GM23338 (cell line): ENCODE measurements at regions not wholly inside any gene's neighbourhood (a gene's known extent, or its start where the extent isn't known, plus 50 kb on each side); places are given as distances from the start of the nearest gene placed in this dataset.

Experiments
- ATAC-seq: fragments of 200-7000 bp; cut with Tn5 transposase; 3 replicates; pipeline ENCODE4 v1.9.1; 2020
- DNase-seq: peaks from one replicate; pipeline ENCODE4 v3.0.0-alpha.2; 2015; ENCODE audit warnings: low spot score
- H2AFZ ChIP-seq: fragments of 200-600 bp; sonication (generic); 2 replicates; pipeline ENCODE4 v1.8.0; 2016; ENCODE audit warnings: antibody characterized with exemption, mild to moderate bottlenecking, moderate library complexity
- H3F3A ChIP-seq: fragments of 200-600 bp; sonication (generic); replicated peaks from 2 replicates; pipeline ENCODE4 v1.8.0; 2017; ENCODE audit warnings: antibody characterized with exemption, mixed run types, low read depth
- H3K27ac ChIP-seq: fragments of 200-600 bp; sonication (generic); 2 replicates; pipeline ENCODE4 v1.6.1; 2016; ENCODE audit warnings: low read depth
- H3K27me3 ChIP-seq: fragments of 200-600 bp; sonication (generic); 2 replicates; pipeline ENCODE4 v1.8.0; 2016; ENCODE audit warnings: mild to moderate bottlenecking, mixed run types, moderate library complexity; ENCODE audit not compliant: insufficient read depth
- H3K36me3 ChIP-seq: fragments of 200-600 bp; sonication (generic); 2 replicates; pipeline ENCODE4 v1.8.0; 2016; ENCODE audit warnings: mild to moderate bottlenecking; ENCODE audit not compliant: insufficient read depth
- H3K4me1 ChIP-seq: fragments of 200-600 bp; sonication (generic); 2 replicates; pipeline ENCODE4 v1.8.0; 2016; ENCODE audit warnings: mild to moderate bottlenecking, moderate library complexity; ENCODE audit not compliant: insufficient read depth
- H3K4me2 ChIP-seq: fragments of 200-600 bp; sonication (generic); 2 replicates; pipeline ENCODE4 v1.7.1; 2017; ENCODE audit warnings: mixed run types
- H3K4me3 ChIP-seq: fragments of 200-600 bp; sonication (generic); 2 replicates; pipeline ENCODE4 v1.6.1; 2016; ENCODE audit warnings: mixed run types
- H3K79me2 ChIP-seq: fragments of 200-600 bp; sonication (generic); replicated peaks from 2 replicates; pipeline ENCODE4 v1.8.0; 2017; ENCODE audit warnings: mild to moderate bottlenecking; ENCODE audit not compliant: insufficient read depth
- H3K9me2 ChIP-seq: fragments of 200-600 bp; sonication (generic); 2 replicates; pipeline ENCODE4 v1.8.0; 2017; ENCODE audit not compliant: insufficient read depth
- H4K20me1 ChIP-seq: fragments of 200-600 bp; sonication (generic); replicated peaks from 2 replicates; pipeline ENCODE4 v1.8.0; 2017; ENCODE audit warnings: mild to moderate bottlenecking; ENCODE audit not compliant: insufficient read depth
- H3K27ac Mint-ChIP-seq: 2 replicates; pipeline ENCODE4 v1.8.0; 2020; ENCODE audit warnings: inconsistent platforms, mild to moderate bottlenecking, moderate library complexity, mixed read lengths
- H3K27me3 Mint-ChIP-seq: 3 replicates; pipeline ENCODE4 v1.8.0; 2022; ENCODE audit warnings: low read depth, mild to moderate bottlenecking, moderate library complexity, mixed read lengths, inconsistent platforms; ENCODE audit not compliant: insufficient read depth, poor library complexity
- H3K36me3 Mint-ChIP-seq: 3 replicates; pipeline ENCODE4 v1.8.0; 2021; ENCODE audit warnings: low read depth, mild to moderate bottlenecking, inconsistent platforms, moderate library complexity, mixed read lengths
- H3K4me1 Mint-ChIP-seq: 3 replicates; pipeline ENCODE4 v1.8.0; 2020; ENCODE audit warnings: mild to moderate bottlenecking, inconsistent platforms, mixed read lengths
- H3K4me3 Mint-ChIP-seq: 3 replicates; pipeline ENCODE4 v1.8.0; 2021; ENCODE audit warnings: moderate library complexity, mild to moderate bottlenecking, inconsistent platforms, mixed read lengths
- H3K9me3 Mint-ChIP-seq: 3 replicates; pipeline ENCODE4 v1.8.0; 2020; ENCODE audit warnings: moderate library complexity, mild to moderate bottlenecking, inconsistent platforms, mixed read lengths
- CREB1 ChIP-seq: fragments of 250-450 bp; sonication (Bioruptor Pico); IDR thresholded peaks from 2 replicates; pipeline ENCODE4 v1.5.0; 2020; ENCODE audit warnings: low read depth, mild to moderate bottlenecking, moderate library complexity
- ETS1 ChIP-seq: IDR thresholded peaks from 2 replicates; pipeline ENCODE4 v1.6.1; 2016; ENCODE audit warnings: antibody characterized with exemption
- EZH2 ChIP-seq: fragments of 200-600 bp; sonication (generic); IDR thresholded peaks from one replicate; pipeline ENCODE4 v1.8.0; 2017; ENCODE audit warnings: antibody characterized with exemption, mild to moderate bottlenecking, low read depth; ENCODE audit not compliant: unreplicated experiment
- EZH2phosphoT487 ChIP-seq: fragments of 200-600 bp; sonication (generic); IDR thresholded peaks from one replicate; pipeline ENCODE4 v1.8.1; 2018; ENCODE audit warnings: antibody characterized with exemption; ENCODE audit not compliant: unreplicated experiment
- JUNB ChIP-seq: IDR thresholded peaks from one replicate; pipeline ENCODE4 v1.6.1; 2016; ENCODE audit warnings: antibody characterized with exemption; ENCODE audit not compliant: unreplicated experiment
- NANOG ChIP-seq: IDR thresholded peaks from 2 replicates; pipeline ENCODE4 v1.6.1; 2016; ENCODE audit warnings: antibody characterized with exemption, borderline replicate concordance
- REST ChIP-seq: IDR thresholded peaks from one replicate; pipeline ENCODE4 v1.6.1; 2018; ENCODE audit warnings: antibody characterized with exemption; ENCODE audit not compliant: unreplicated experiment
- STAT1 ChIP-seq: IDR thresholded peaks from one replicate; pipeline ENCODE4 v1.6.1; 2016; ENCODE audit warnings: antibody characterized with exemption; ENCODE audit not compliant: unreplicated experiment
- ZNF331 ChIP-seq: fragments of 250-450 bp; sonication (Bioruptor Pico); IDR thresholded peaks from 2 replicates; pipeline ENCODE4 v1.5.0; 2020; ENCODE audit warnings: low read depth, mild to moderate bottlenecking, moderate library complexity
- ZNF462 ChIP-seq: fragments of 250-450 bp; sonication (Bioruptor Pico); IDR thresholded peaks from 2 replicates; pipeline ENCODE4 v1.5.0; 2020; ENCODE audit warnings: mild to moderate bottlenecking, moderate library complexity

- no peak overlapping the region for H3K4me3 ChIP-seq
- no peak overlapping the region for H3K27ac ChIP-seq
- H2AFZ ChIP-seq, result peak overlapping the region; percentile 53; the same call in 1 of the 2 replicates
- ATAC-seq (no peak), DNase-seq (no peak)
- no peaks in the 10 kb centered on the region for H3F3A ChIP-seq
- Mint-ChIP-seq H3K9me3 (no peaks in the 10 kb centered on the region), H3K36me3 (no peaks in the 10 kb centered on the region), H3K4me1 (peaks cover 4% of the 10 kb centered on the region; the same call in 1 of the 3 replicates), H3K4me3 (no peak overlapping the region), H3K27me3 (peaks cover 3% of the 10 kb centered on the region), H3K27ac (peak overlapping the region; percentile 42)
- H3K9me2 ChIP-seq, result peaks cover 13% of the 10 kb centered on the region
- no peak overlapping the region for H3K4me2 ChIP-seq
- H3K27me3 ChIP-seq, result no peaks in the 10 kb centered on the region
- TF ChIP-seq JUNB, result no peak
- TF ChIP-seq ZNF331, result no peak
- TF ChIP-seq STAT1, result no peak
- no peak for TF ChIP-seq NANOG
- no peak for TF ChIP-seq ZNF462 (CRISPR knock-in tag)
- no peak for TF ChIP-seq ETS1
- TF ChIP-seq CREB1, result no peak
- no peak for TF ChIP-seq REST
- no peak for TF ChIP-seq EZH2
- no peak for TF ChIP-seq EZH2phosphoT487
- H3K36me3 ChIP-seq, result no peaks in the 10 kb centered on the region
- H3K4me1 ChIP-seq, result no peaks in the 10 kb centered on the region
- H3K79me2 ChIP-seq, result no peaks in the 10 kb centered on the region
- no peaks in the 10 kb centered on the region for H4K20me1 ChIP-seq
Measured at GRCh38 chr18:54515149-54515548, 75.9 kb upstream of the DYNAP start.
